Caki2 (cell line): ENCODE measurements at regions not wholly inside any gene's neighbourhood (a gene's known extent, or its start where the extent isn't known, plus 50 kb on each side); places are given as distances from the start of the nearest gene placed in this dataset.

Experiments
- DNase-seq: peaks from one replicate; pipeline ENCODE4 v3.0.0-alpha.2; 2015; ENCODE audit warnings: low read depth
- in situ Hi-C: cut with HindIII; loops from 2 replicates; pipeline ENCODE4 v1.10.0; 2016; ENCODE audit warnings: low sequenced_read_pairs, low pct_unique_long_range_greater_than_20kb, mixed read lengths

DNA sequence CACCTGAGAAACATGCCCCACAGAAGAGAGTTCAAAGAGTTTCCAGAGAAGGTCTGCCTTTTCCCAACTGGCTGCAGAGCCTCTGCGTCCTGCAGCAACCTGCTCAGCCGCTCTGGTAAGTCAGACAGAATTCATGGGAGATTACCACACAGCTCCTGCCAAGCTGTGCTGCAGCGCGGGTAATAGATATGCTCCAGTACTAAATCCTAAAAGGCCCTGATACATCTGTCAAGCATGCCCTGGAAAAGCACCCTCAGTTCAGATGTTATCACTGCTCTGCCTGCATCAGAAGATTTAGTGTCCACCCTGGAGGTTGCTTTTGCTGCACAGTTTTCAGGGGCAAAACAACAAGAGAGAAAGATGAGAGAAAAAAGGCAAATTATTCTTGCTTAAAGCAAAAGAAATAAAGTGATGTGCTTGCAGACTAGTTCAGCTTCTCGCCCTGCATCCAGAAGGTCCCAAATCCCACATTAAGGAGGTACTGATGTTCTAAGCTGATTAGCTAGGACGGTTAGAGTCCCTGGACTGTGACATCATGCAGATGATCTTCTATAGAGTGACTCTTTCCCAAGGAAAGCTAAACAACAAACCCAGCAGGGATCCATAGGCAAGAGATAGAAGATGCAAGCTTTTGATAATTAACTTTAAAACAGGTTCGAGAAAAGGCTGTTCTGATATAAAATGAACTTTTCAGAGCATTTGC lies 488.6 kb downstream of the BCL11A start:
- in situ Hi-C loops, result no loop called here
- DNase-seq, result no peak

DNA sequence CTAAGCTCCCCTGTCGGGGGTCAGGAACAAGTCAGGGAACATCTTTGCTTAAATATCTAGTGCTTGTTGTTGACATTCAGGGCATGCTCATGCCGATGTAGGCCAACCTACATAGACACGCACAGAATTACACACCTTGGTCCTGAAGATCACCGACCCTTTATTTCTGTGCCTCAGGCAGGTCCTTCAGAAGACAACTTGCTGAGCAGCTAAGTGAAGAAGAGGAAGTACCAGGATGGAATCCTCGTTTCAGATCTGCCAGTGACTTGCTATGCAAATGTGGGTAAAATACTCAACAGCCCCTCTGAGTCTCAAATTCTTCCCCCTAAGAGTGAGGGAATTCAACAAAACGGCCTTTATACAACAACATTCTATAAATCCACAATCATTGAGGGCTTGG lies 494.7 kb downstream of the BCL11A start:
- no peak for DNase-seq
- in situ Hi-C loops, result no loop called here

- in situ Hi-C loops, result no loop called here
- DNase-seq, result no peak
These were observed 498.7 kb downstream of the BCL11A start for GRCh38 chr2:60054571-60055340.

GRCh38 chr2:60053791-60054190 lies 499.7 kb downstream of the BCL11A start:
- no peak for DNase-seq
- in situ Hi-C loops, result no loop called here

- DNase-seq, result no peak
- in situ Hi-C loops, result no loop called here
These were observed 500.9 kb downstream of the BCL11A start for GRCh38 chr2:60052601-60053000.

DNA sequence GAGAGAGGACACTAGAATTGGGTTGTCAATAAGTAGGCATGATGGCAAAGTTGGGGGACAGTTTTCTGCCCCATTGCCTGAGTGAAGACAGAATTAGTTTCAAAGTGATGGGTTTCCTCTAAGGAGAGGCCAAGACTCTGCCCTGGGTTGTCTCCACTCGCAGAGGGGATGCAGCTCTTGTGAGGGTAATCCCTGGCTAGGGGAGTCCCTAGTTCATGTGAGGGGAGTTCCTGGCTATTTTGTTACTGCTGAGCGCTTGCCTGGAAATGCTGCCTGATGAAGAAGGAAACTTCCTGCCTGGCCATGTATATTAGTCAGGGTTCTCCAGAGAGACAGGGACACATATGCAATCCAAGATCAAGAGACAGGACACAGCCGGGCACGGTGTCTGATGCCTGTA lies 501.5 kb downstream of the BCL11A start:
- DNase-seq, result no peak
- in situ Hi-C loops, result no loop called here

DNA sequence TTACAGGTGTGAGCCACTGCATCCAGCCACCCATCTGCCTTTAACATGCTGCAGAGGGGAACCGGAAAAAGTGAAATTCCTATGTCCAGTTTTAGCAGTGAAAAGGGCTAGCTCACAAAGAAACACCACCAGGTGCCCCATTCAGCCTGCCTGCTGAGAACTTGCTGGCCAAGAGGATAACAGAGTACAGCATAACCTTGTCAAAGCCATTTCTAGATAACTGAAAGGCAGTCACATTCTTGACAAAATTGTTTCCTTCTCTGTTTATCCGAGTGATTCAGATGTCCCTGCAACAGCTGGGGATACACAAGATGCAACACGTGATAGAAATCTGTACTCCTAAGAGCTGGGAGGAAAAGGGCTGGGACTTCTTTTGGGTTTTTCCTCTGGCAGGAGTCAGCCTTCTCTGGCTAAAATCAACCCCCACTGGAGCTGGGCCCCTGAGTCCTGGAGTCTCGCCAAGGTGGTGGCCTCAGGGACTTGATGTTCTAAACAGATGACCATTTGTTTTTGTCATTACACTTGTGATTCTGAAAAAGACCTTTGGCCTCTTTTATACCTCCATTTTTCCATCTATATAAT lies 505.4 kb downstream of the BCL11A start:
- no peak for DNase-seq
- in situ Hi-C loops, result no loop called here

DNA sequence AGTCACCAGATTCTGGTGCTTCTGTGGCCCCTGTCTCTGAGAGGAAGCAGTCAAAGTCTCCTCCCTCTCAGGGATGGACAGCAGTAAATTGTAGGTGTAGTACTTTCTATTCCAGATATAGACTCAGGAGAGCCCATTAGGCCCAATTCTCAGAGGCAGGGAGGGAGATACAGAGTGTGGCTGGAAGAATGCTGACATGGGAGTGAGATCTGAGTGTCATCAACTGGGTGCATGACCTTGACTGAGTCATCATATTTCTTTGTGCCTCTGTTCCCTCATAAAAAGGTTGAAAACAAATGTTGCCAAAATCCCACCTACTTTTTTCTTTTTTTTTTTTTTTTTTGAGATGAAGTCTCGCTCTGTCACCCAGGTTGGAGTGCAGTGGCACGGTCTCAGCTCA lies 506.1 kb downstream of the BCL11A start:
- in situ Hi-C loops, result no loop called here

DNA sequence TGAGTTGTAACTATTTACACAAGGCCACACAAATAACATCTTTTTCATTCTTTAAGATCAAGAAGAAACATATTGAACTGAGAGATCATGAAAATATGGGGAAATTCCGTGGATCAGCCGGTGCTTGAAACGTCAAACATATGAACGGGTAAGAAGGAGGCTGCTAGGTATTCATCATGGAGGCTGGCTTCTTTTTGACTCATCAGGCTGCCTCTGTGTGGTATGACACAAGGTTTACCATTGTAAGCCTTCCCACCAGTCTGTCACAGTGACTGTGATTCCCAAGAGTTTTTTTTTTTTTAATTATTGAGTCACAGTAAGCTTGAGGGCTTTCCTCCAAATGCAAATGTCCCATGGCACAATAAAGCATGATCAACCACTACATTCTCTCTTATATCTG lies 506.9 kb downstream of the BCL11A start:
- in situ Hi-C loops, result no loop called here
- DNase-seq, result no peak

More for the DNA sequence above, 506.1 kb downstream of the BCL11A start:
- DNase-seq, result no peak

- DNase-seq, result no peak
- in situ Hi-C loops, result no loop called here
These were observed 508.0 kb downstream of the BCL11A start for GRCh38 chr2:60045456-60045855.

DNA sequence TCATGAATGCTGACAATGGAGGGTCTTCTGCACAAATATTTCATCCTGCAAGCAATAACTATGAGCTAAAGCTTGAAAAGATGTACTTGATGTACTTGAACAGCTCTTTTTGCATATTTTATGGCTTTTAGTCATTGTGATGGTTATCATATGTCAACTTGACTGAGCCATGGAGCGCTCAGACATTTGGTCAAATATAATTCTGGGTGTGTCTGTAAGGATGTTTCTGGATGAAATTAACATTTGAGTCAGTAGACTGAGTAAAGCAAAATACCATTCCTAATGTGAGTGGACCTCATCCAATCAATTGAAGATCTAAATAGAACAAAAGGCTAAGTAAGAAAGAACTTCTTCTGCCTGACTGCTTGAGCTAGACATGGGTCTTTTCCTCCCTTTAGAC lies 509.0 kb downstream of the BCL11A start:
- no peak for DNase-seq
- in situ Hi-C loops, result no loop called here

DNA sequence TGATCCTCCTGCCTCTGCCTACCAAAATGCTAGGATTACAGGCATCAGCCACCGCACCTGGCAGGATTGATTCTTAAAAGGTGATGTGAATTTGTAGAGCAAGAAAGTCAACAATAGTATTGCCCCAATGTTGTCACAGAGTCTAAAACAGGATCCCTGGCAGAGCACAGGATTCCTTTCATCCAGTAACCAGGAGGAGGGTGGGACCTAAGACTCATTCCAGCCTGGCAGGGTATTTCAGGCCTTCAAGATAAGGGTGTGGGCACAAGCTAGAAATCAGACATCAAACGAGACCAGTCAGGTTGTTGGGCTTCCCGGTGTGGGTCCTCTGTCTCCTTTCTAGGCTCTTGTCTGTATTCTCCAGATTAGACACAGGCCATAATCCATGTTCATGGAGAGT lies 511.4 kb downstream of the BCL11A start:
- in situ Hi-C loops, result no loop called here
- DNase-seq, result no peak

GRCh38 chr2:60033325-60033724 lies 520.1 kb downstream of the BCL11A start:
- in situ Hi-C loops, result no loop called here
- DNase-seq, result no peak

GRCh38 chr2:60029566-60029883 lies 523.9 kb downstream of the BCL11A start:
- in situ Hi-C loops, result no loop called here
- no peak for DNase-seq

- in situ Hi-C loops, result no loop called here
- DNase-seq, result no peak
These were observed 524.4 kb downstream of the BCL11A start for GRCh38 chr2:60028849-60029565.

DNA sequence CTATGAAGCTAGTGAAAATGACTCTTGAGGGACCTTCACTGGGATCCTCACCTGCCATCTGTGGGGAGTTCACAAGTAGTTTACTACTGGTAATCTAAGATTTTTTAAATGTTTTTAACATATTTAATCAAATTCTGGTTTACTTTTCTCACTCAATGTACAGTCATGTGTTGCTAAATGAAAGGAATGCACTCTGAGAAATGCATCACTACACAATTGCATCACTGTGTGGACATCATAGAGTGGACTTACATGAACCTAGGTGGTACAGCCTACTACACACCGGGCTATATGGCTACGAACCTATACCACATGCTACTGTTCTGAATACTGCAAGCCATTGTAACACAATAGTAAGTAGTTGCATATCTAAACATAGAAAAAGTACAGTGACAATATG lies 528.0 kb downstream of the BCL11A start:
- DNase-seq, result no peak
- in situ Hi-C loops, result no loop called here

DNA sequence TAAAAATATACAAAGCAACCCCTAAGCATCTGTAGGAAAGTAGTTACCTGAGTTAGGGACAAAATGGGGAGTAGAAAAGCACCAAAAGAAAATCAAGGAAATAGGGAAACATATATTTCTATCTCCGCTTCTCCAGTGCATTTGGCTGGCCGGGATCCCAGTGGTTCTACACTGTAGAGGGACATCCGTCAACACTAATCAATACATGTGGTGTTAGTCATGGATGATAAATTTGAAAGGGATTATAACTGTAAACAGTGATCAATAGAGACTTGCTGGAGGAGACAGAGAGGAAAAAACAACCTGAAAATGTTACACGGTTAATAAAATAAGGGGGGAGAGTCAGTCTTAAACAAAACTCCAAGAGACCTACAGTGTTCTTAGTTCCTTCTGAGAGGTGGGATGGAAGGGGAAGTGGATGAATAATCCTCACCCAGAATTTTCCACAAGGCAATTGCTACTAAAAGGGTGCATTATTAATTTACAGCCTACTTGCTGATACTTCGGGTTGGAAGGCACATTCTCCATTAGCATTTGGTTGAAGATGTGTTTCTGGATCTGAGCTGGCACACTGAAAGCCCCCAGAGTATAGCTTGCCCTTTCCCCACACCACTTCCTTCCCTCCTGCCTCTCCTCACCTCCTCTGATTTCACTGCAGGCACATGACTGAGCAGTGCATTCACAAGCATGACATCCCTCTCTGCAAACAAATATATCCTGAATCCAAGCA lies 530.0 kb downstream of the BCL11A start:
- no peak for DNase-seq
- in situ Hi-C loops, result no loop called here

GRCh38 chr2:60007671-60008070 lies 545.8 kb downstream of the BCL11A start:
- no peak for DNase-seq
- in situ Hi-C loops, result no loop called here

DNA sequence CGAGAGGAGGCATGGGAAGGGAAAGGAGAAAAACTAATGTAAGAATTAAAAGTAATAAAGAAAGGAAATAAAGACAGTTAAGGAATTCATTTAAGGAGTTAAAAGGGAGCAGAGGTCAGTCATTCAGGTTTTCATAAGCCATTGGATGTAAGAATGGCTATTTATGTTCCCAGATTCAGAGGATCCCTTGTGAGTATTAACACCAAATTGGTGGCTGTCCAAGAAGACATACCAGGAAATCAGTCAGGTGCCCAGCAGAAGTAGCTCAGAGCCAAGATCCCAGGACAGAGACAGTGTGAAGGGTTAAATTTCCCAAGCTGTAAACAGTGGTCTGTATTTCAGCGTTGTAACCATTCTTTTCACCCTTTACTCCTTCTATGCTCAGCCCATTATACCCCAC lies 550.4 kb downstream of the BCL11A start:
- in situ Hi-C loops, result no loop called here
- no peak for DNase-seq
